PC-3 (cell line): ENCODE measurements at regions not wholly inside any gene's neighbourhood (a gene's known extent, or its start where the extent isn't known, plus 50 kb on each side); places are given as distances from the start of the nearest gene placed in this dataset.

Experiments used
- ATAC-seq: fragments of 200-7000 bp; cut with Tn5 transposase; 2 replicates; pipeline ENCODE4 v1.9.1; 2020; ENCODE audit warnings: mild to moderate bottlenecking, moderate library complexity
- BruUV-seq: library from RNA; stranded (reverse); fragments of 400-500 nt; replicated peaks from 2 replicates; lab custom pipeline; 2021; lab: Mats Ljungman, UMichigan
- CTCF ChIA-PET: fragments of 300-600 bp; sonication (Branson Sonifier 250); formaldehyde crosslinking; loops from one replicate; lab custom pipeline; 2022; ENCODE audit warnings: antibody characterized with exemption; lab: Charles Lee
- POLR2A ChIA-PET: fragments of 300-600 bp; sonication (Branson Sonifier 250); formaldehyde crosslinking; loops from one replicate; lab custom pipeline; 2022; ENCODE audit warnings: antibody characterized with exemption; ENCODE audit not compliant: unreplicated experiment; lab: Charles Lee
- DNase-seq: peaks from one replicate; pipeline ENCODE4 v3.0.0-alpha.2; 2015
- H2AFZ ChIP-seq: fragments of 300-600 bp; sonication (generic); 2 replicates; pipeline ENCODE4 v1.6.0; 2016; ENCODE audit warnings: antibody characterized with exemption, low read length
- H3F3A ChIP-seq: fragments of 300-600 bp; sonication (generic); one replicate; pipeline ENCODE4 v1.6.0; 2017; ENCODE audit warnings: antibody characterized with exemption, low read length, control low read depth, mild to moderate bottlenecking; ENCODE audit not compliant: unreplicated experiment
- H3K27ac ChIP-seq: fragments of 300-600 bp; sonication (generic); 2 replicates; pipeline ENCODE4 v1.5.1; 2016; ENCODE audit warnings: mild to moderate bottlenecking, low read length
- H3K27me3 ChIP-seq: fragments of 300-600 bp; sonication (generic); 2 replicates; pipeline ENCODE4 v1.6.1; 2016; ENCODE audit warnings: low read length, mixed read lengths
- H3K36me3 ChIP-seq: fragments of 300-600 bp; sonication (generic); 2 replicates; pipeline ENCODE4 v1.6.1; 2016; ENCODE audit warnings: low read depth, mixed run types, low read length, mixed read lengths
- H3K4me1 ChIP-seq: fragments of 300-600 bp; sonication (generic); 2 replicates; pipeline ENCODE4 v1.5.1; 2016; ENCODE audit warnings: low read length; ENCODE audit not compliant: insufficient read depth
- H3K4me2 ChIP-seq: fragments of 300-600 bp; sonication (generic); 2 replicates; pipeline ENCODE4 v1.6.0; 2016; ENCODE audit warnings: low read length
- H3K4me3 ChIP-seq: fragments of 300-600 bp; sonication (generic); 2 replicates; pipeline ENCODE4 v1.5.1; 2016; ENCODE audit warnings: mild to moderate bottlenecking, low read length, mixed read lengths
- H3K79me2 ChIP-seq: fragments of 300-600 bp; sonication (generic); 2 replicates; pipeline ENCODE4 v1.6.1; 2017; ENCODE audit warnings: low read length, mixed read lengths
- H3K9ac ChIP-seq: fragments of 300-600 bp; sonication (generic); 2 replicates; pipeline ENCODE4 v1.6.0; 2016; ENCODE audit warnings: mild to moderate bottlenecking, low read length
- H3K9me2 ChIP-seq: fragments of 300-600 bp; sonication (generic); replicated peaks from 2 replicates; pipeline ENCODE4 v1.6.1; 2016; ENCODE audit warnings: mixed run types, low read length, mixed read lengths
- H3K9me3 ChIP-seq: fragments of 300-600 bp; sonication (generic); 2 replicates; pipeline ENCODE4 v1.6.1; 2016; ENCODE audit warnings: low read length, mixed read lengths
- H4K20me1 ChIP-seq: fragments of 300-600 bp; sonication (generic); 2 replicates; pipeline ENCODE4 v1.6.1; 2016; ENCODE audit warnings: low read length, mixed read lengths
- CTCF ChIP-seq: fragments of 300-600 bp; sonication (generic); conservative IDR thresholded peaks from 2 replicates; pipeline ENCODE4 v1.5.1; 2017; ENCODE audit warnings: antibody characterized with exemption, low read depth, mild to moderate bottlenecking, low read length
- EZH2 ChIP-seq: fragments of 300-600 bp; sonication (generic); IDR thresholded peaks from one replicate; pipeline ENCODE4 v1.6.1; 2017; ENCODE audit warnings: antibody characterized with exemption, mild to moderate bottlenecking, low read length; ENCODE audit not compliant: unreplicated experiment
- EZH2phosphoT487 ChIP-seq: fragments of 300-600 bp; sonication (generic); IDR thresholded peaks from 2 replicates; pipeline ENCODE4 v1.6.1; 2018; ENCODE audit warnings: mild to moderate bottlenecking, antibody characterized with exemption, low read length, borderline replicate concordance
- intact Hi-C: fragments of 100-400 bp; cut with micrococcal nuclease; formaldehyde crosslinking; loops from 2 replicates; pipeline ENCODE4 v1.9.0; 2023

- Histone ChIP-seq H3K9me2 (no peaks in the 10 kb centered on the region), H3K4me1 (peaks cover 9% of the 10 kb centered on the region; the same call in 1 of the 2 replicates), H3K4me2 (no peak overlapping the region), H3K27me3 (no peaks in the 10 kb centered on the region), H3K79me2 (peaks cover 4% of the 10 kb centered on the region; the same call in 1 of the 2 replicates), H3K4me3 (no peak overlapping the region), H3F3A (no peaks in the 10 kb centered on the region), H3K9ac (no peak overlapping the region), H3K36me3 (no peaks in the 10 kb centered on the region), H4K20me1 (no peaks in the 10 kb centered on the region), H3K9me3 (no peaks in the 10 kb centered on the region), H2AFZ (no peak overlapping the region), H3K27ac (no peak overlapping the region)
- intact Hi-C loops = no loop called here
- no peak for DNase-seq
- POLR2A ChIA-PET = no interaction called here
- ATAC-seq = no peak
- BruUV-seq = no TSS peak
- CTCF ChIA-PET = no interaction called here
- TF ChIP-seq EZH2 (no peak), CTCF (no peak), EZH2phosphoT487 (no peak)
Measured at GRCh38 chr4:16365036-16365569, 138.8 kb upstream of the TAPT1 start.

- POLR2A ChIA-PET = no interaction called here
- intact Hi-C loops = no loop called here
- BruUV-seq = no TSS peak
- H3K4me2 ChIP-seq = peak overlapping the region; percentile 86
- peak overlapping the region; percentile 80 for H3K9ac ChIP-seq
- CTCF ChIA-PET = no interaction called here
- H3K9me2 ChIP-seq = no peaks in the 10 kb centered on the region
- H3K27ac ChIP-seq = peak overlapping the region; percentile 56
- TF ChIP-seq EZH2 (no peak), EZH2phosphoT487 (no peak), CTCF (no peak)
- H3K4me3 ChIP-seq = peak overlapping the region; percentile 67
- H3K36me3 ChIP-seq = no peaks in the 10 kb centered on the region
- DNase-seq (peak; percentile 54), ATAC-seq (peak; percentile 79)
- peak overlapping the region; percentile 98 for H2AFZ ChIP-seq
- no peaks in the 10 kb centered on the region for H3F3A ChIP-seq
- H3K4me1 ChIP-seq = peaks cover 12% of the 10 kb centered on the region; the same call in 1 of the 2 replicates
- H3K79me2 ChIP-seq = peaks cover 4% of the 10 kb centered on the region; the same call in 1 of the 2 replicates
- no peaks in the 10 kb centered on the region for H3K9me3 ChIP-seq
- no peaks in the 10 kb centered on the region for H4K20me1 ChIP-seq
- H3K27me3 ChIP-seq = no peaks in the 10 kb centered on the region
Measured at GRCh38 chr4:16360694-16361262, 134.5 kb upstream of the TAPT1 start.

- ATAC-seq = no peak
- CTCF ChIA-PET = no interaction called here
- intact Hi-C loops = no loop called here
Measured at GRCh38 chr4:16353165-16353564, 126.9 kb upstream of the TAPT1 start.

More at GRCh38 chr4:16353165-16353564, 126.9 kb upstream of the TAPT1 start:
- H3F3A ChIP-seq = no peaks in the 10 kb centered on the region
- no peak overlapping the region for H3K4me2 ChIP-seq
- H3K9me2 ChIP-seq = no peaks in the 10 kb centered on the region
- POLR2A ChIA-PET = no interaction called here
- H3K27me3 ChIP-seq = no peaks in the 10 kb centered on the region
- no TSS peak for BruUV-seq
- no peaks in the 10 kb centered on the region for H4K20me1 ChIP-seq
- H3K4me1 ChIP-seq = no peaks in the 10 kb centered on the region
- no peak overlapping the region for H2AFZ ChIP-seq
- no peaks in the 10 kb centered on the region for H3K36me3 ChIP-seq
- no peak for TF ChIP-seq EZH2
- TF ChIP-seq EZH2phosphoT487 = no peak
- TF ChIP-seq CTCF = no peak
- no peak overlapping the region for H3K4me3 ChIP-seq
- no peak for DNase-seq
- H3K9me3 ChIP-seq = no peaks in the 10 kb centered on the region
- no peak overlapping the region for H3K27ac ChIP-seq
- no peaks in the 10 kb centered on the region for H3K79me2 ChIP-seq
- no peak overlapping the region for H3K9ac ChIP-seq
